SK-N-DZ (cell line): ENCODE measurements at regions not wholly inside any gene's neighbourhood (a gene's known extent, or its start where the extent isn't known, plus 50 kb on each side); places are given as distances from the start of the nearest gene placed in this dataset.
A peak's percentile ranks its signal among the peaks of the same experiment; 100 is the strongest.

Source experiments
- DNase-seq: peaks from one replicate; pipeline ENCODE4 v3.0.0-alpha.2; 2015; ENCODE audit warnings: low spot score

- DNase-seq, result no peak
These were observed 276.6 kb upstream of the MPDZ start for GRCh38 chr9:13555989-13556500.

GRCh38 chr9:13555516-13555915 is 276.0 kb upstream of the MPDZ start:
- DNase-seq, result no peak

GRCh38 chr9:13554626-13555025 is 275.1 kb upstream of the MPDZ start:
- DNase-seq, result peak; percentile 1

- DNase-seq, result no peak
These were observed 273.2 kb upstream of the MPDZ start for GRCh38 chr9:13552606-13553215.

GRCh38 chr9:13550519-13550918 is 271.0 kb upstream of the MPDZ start:
- DNase-seq, result no peak

- DNase-seq, result no peak
These were observed 269.0 kb upstream of the MPDZ start for GRCh38 chr9:13548535-13548934.

GRCh38 chr9:13535141-13535540 is 255.6 kb upstream of the MPDZ start:
- no peak for DNase-seq

- DNase-seq, result no peak
These were observed 254.5 kb upstream of the MPDZ start for GRCh38 chr9:13534006-13534405.

- no peak for DNase-seq
These were observed 252.9 kb upstream of the MPDZ start for GRCh38 chr9:13532407-13532806.

GRCh38 chr9:13529321-13530104 is 250.0 kb upstream of the MPDZ start:
- DNase-seq, result no peak

GRCh38 chr9:13524245-13524644 is 244.8 kb upstream of the MPDZ start:
- DNase-seq, result no peak

- no peak for DNase-seq
These were observed 240.6 kb upstream of the MPDZ start for GRCh38 chr9:13520069-13520468.

GRCh38 chr9:13513716-13514444 is 234.4 kb upstream of the MPDZ start:
- DNase-seq, result peak; percentile 1

GRCh38 chr9:13513286-13513685 is 233.8 kb upstream of the MPDZ start:
- no peak for DNase-seq

- DNase-seq, result no peak
These were observed 229.2 kb upstream of the MPDZ start for GRCh38 chr9:13508681-13509080.

- DNase-seq, result no peak
These were observed 228.6 kb upstream of the MPDZ start for GRCh38 chr9:13508086-13508485.

- DNase-seq, result no peak
These were observed 226.3 kb upstream of the MPDZ start for GRCh38 chr9:13505797-13506196.

- DNase-seq, result no peak
These were observed 224.1 kb upstream of the MPDZ start for GRCh38 chr9:13503599-13503998.

GRCh38 chr9:13502484-13502883 is 223.0 kb upstream of the MPDZ start:
- DNase-seq, result no peak

- no peak for DNase-seq
These were observed 221.5 kb upstream of the MPDZ start for GRCh38 chr9:13501018-13501417.

- DNase-seq, result peak; percentile 46
These were observed 220.5 kb upstream of the MPDZ start for GRCh38 chr9:13500034-13500433.

- no peak for DNase-seq
These were observed 214.2 kb upstream of the MPDZ start for GRCh38 chr9:13493697-13494096.
